Neural progenitor cell (in vitro differentiated cells): ENCODE measurements at regions not wholly inside any gene's neighbourhood (a gene's known extent, or its start where the extent isn't known, plus 50 kb on each side); places are given as distances from the start of the nearest gene placed in this dataset.

Experiments
- DNase-seq: peaks from one replicate; pipeline ENCODE4 v3.0.0-alpha.2; 2016; ENCODE audit warnings: low spot score
- H2AFZ ChIP-seq: fragments of 200-600 bp; sonication (generic); replicated peaks from 2 replicates; pipeline ENCODE4 v1.6.1; 2016; ENCODE audit warnings: antibody characterized with exemption
- H3F3A ChIP-seq: fragments of 200-600 bp; sonication (generic); 2 replicates; pipeline ENCODE4 v1.6.1; 2016; ENCODE audit warnings: antibody characterized with exemption, low read depth
- H3K27ac ChIP-seq: fragments of 200-600 bp; sonication (generic); 2 replicates; pipeline ENCODE4 v1.5.1; 2016; ENCODE audit warnings: mild to moderate bottlenecking
- H3K27me3 ChIP-seq: fragments of 200-600 bp; sonication (generic); 2 replicates; pipeline ENCODE4 v1.6.1; 2016; ENCODE audit warnings: mild to moderate bottlenecking, moderate library complexity
- H3K36me3 ChIP-seq: fragments of 200-600 bp; sonication (generic); 2 replicates; pipeline ENCODE4 v1.5.1; 2016
- H3K4me1 ChIP-seq: fragments of 200-600 bp; sonication (generic); 2 replicates; pipeline ENCODE4 v1.6.1; 2016; ENCODE audit warnings: mixed run types
- H3K4me2 ChIP-seq: fragments of 200-600 bp; sonication (generic); 2 replicates; pipeline ENCODE4 v1.6.1; 2016
- H3K4me3 ChIP-seq: fragments of 200-600 bp; sonication (generic); 2 replicates; pipeline ENCODE4 v1.5.1; 2016
- H3K79me2 ChIP-seq: fragments of 200-600 bp; sonication (generic); 2 replicates; pipeline ENCODE4 v1.6.1; 2016; ENCODE audit warnings: low read depth
- H3K9ac ChIP-seq: fragments of 200-600 bp; sonication (generic); 2 replicates; pipeline ENCODE4 v1.6.1; 2016
- H3K9me3 ChIP-seq: fragments of 200-600 bp; sonication (generic); 2 replicates; pipeline ENCODE4 v1.5.1; 2016; ENCODE audit warnings: low read depth
- H4K20me1 ChIP-seq: fragments of 200-600 bp; sonication (generic); 2 replicates; pipeline ENCODE4 v1.6.1; 2016; ENCODE audit warnings: low read depth
- H3K27ac Mint-ChIP-seq: 3 replicates; pipeline ENCODE4 v1.8.0; 2021; ENCODE audit warnings: mixed read lengths
- H3K27me3 Mint-ChIP-seq: 2 replicates; pipeline ENCODE4 v1.8.0; 2022; ENCODE audit warnings: low read depth, mild to moderate bottlenecking, inconsistent platforms, moderate library complexity, mixed read lengths; ENCODE audit not compliant: insufficient read depth
- H3K36me3 Mint-ChIP-seq: 3 replicates; pipeline ENCODE4 v1.8.0; 2021; ENCODE audit warnings: mixed read lengths
- H3K4me1 Mint-ChIP-seq: 3 replicates; pipeline ENCODE4 v1.8.0; 2021; ENCODE audit warnings: mixed read lengths
- H3K4me3 Mint-ChIP-seq: 3 replicates; pipeline ENCODE4 v1.8.0; 2021; ENCODE audit warnings: mild to moderate bottlenecking, moderate library complexity, mixed read lengths
- H3K9me3 Mint-ChIP-seq: 3 replicates; pipeline ENCODE4 v1.8.0; 2020; ENCODE audit warnings: mixed read lengths
- CTCF ChIP-seq: fragments of 200-600 bp; sonication (generic); IDR thresholded peaks from 2 replicates; pipeline ENCODE4 v1.5.1; 2017; ENCODE audit warnings: antibody characterized with exemption, mild to moderate bottlenecking
- EZH2 ChIP-seq: fragments of 200-600 bp; sonication (generic); IDR thresholded peaks from 2 replicates; pipeline ENCODE4 v1.6.1; 2017; ENCODE audit warnings: antibody characterized with exemption, mild to moderate bottlenecking, moderate library complexity
- EZH2phosphoT487 ChIP-seq: fragments of 200-600 bp; sonication (generic); IDR thresholded peaks from 2 replicates; pipeline ENCODE4 v1.6.1; 2017; ENCODE audit warnings: antibody characterized with exemption

GRCh38 chr4:63869370-63869769 is 539.9 kb downstream of the TECRL start:
- H3K4me2 ChIP-seq = no peak overlapping the region
- H3K9ac ChIP-seq = no peak overlapping the region
- no peaks in the 10 kb centered on the region for H3K36me3 ChIP-seq
- no peak overlapping the region for H3K27ac Mint-ChIP-seq
- no peak for DNase-seq
- H3K4me3 Mint-ChIP-seq = no peak overlapping the region
- no peak overlapping the region for H2AFZ ChIP-seq
- TF ChIP-seq CTCF (no peak), EZH2phosphoT487 (no peak), EZH2 (no peak)
- no peaks in the 10 kb centered on the region for H3K79me2 ChIP-seq
- H3K4me3 ChIP-seq = no peak overlapping the region
- H3K4me1 Mint-ChIP-seq = no peaks in the 10 kb centered on the region
- no peaks in the 10 kb centered on the region for H3K36me3 Mint-ChIP-seq
- no peaks in the 10 kb centered on the region for H4K20me1 ChIP-seq
- no peaks in the 10 kb centered on the region for H3K27me3 ChIP-seq
- no peak overlapping the region for H3K27ac ChIP-seq
- H3K4me1 ChIP-seq = no peaks in the 10 kb centered on the region
- H3K9me3 ChIP-seq = no peaks in the 10 kb centered on the region
- no peaks in the 10 kb centered on the region for H3F3A ChIP-seq
- no peaks in the 10 kb centered on the region for H3K27me3 Mint-ChIP-seq
- H3K9me3 Mint-ChIP-seq = no peaks in the 10 kb centered on the region

- Histone ChIP-seq H3K4me1 (no peaks in the 10 kb centered on the region), H3K9me3 (no peaks in the 10 kb centered on the region), H2AFZ (no peak overlapping the region), H3K36me3 (no peaks in the 10 kb centered on the region), H3K27me3 (no peaks in the 10 kb centered on the region), H3K27ac (no peak overlapping the region), H4K20me1 (no peaks in the 10 kb centered on the region), H3K4me2 (no peak overlapping the region), H3K9ac (no peak overlapping the region), H3K79me2 (no peaks in the 10 kb centered on the region), H3K4me3 (no peak overlapping the region), H3F3A (peaks cover 7% of the 10 kb centered on the region)
- no peak for DNase-seq
- no peaks in the 10 kb centered on the region for H3K36me3 Mint-ChIP-seq
- H3K27me3 Mint-ChIP-seq = no peaks in the 10 kb centered on the region
- no peaks in the 10 kb centered on the region for H3K9me3 Mint-ChIP-seq
- no peak overlapping the region for H3K27ac Mint-ChIP-seq
- no peak overlapping the region for H3K4me3 Mint-ChIP-seq
- TF ChIP-seq EZH2 (no peak), EZH2phosphoT487 (no peak), CTCF (no peak)
- H3K4me1 Mint-ChIP-seq = no peaks in the 10 kb centered on the region
Observed at GRCh38 chr4:63851496-63851895, 557.8 kb downstream of the TECRL start.

GRCh38 chr4:63841266-63841665 is 568.0 kb downstream of the TECRL start:
- DNase-seq = no peak
- Histone ChIP-seq H3K27ac (no peak overlapping the region), H3K4me3 (no peak overlapping the region), H4K20me1 (no peaks in the 10 kb centered on the region), H3K4me1 (no peaks in the 10 kb centered on the region), H3K9ac (no peak overlapping the region), H3K79me2 (no peaks in the 10 kb centered on the region), H3K9me3 (no peaks in the 10 kb centered on the region), H3K36me3 (no peaks in the 10 kb centered on the region), H3F3A (no peaks in the 10 kb centered on the region), H3K27me3 (no peaks in the 10 kb centered on the region), H3K4me2 (no peak overlapping the region), H2AFZ (no peak overlapping the region)
- no peaks in the 10 kb centered on the region for H3K9me3 Mint-ChIP-seq
- H3K36me3 Mint-ChIP-seq = no peaks in the 10 kb centered on the region
- H3K4me3 Mint-ChIP-seq = no peak overlapping the region
- H3K4me1 Mint-ChIP-seq = no peaks in the 10 kb centered on the region
- TF ChIP-seq CTCF (no peak), EZH2phosphoT487 (no peak), EZH2 (no peak)
- H3K27ac Mint-ChIP-seq = no peak overlapping the region
- H3K27me3 Mint-ChIP-seq = no peaks in the 10 kb centered on the region
